ENCODE measurements at regions not wholly inside any gene's neighbourhood (a gene's known extent, or its start where the extent isn't known, plus 50 kb on each side); places are given as distances from the start of the nearest gene placed in this dataset.

DNA sequence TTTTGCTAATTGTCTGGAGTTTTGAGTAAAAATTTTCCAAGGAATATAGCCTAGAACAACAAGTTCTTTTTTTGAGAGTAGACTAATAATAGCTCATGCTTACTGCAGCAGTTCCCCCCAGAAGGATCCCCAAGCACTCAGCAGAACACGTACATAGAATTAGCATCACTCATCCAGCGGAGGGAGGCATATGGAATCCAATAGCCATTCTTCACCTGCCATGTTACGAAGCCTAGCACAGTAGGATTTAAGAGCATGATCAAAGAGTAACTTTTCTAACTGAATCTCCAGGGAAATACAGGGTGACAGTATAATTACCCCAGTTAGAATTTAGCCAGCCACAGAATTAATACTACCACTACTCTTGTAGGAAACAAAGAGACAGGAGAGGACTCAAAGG lies 511.7 kb upstream of the NOX3 start:
- TF ChIP-seq SMC3 (IDR thresholded peaks at IDR 0.05; ENCODE audit: low read depth, low read length) (no peak), POLR2A (IDR thresholded peaks at IDR 0.05; ENCODE audit: low read depth, low read length) (no peak), MAFK (IDR thresholded peaks at IDR 0.05; ENCODE audit: low read depth, low read length) (no peak), RAD21 (IDR thresholded peaks at IDR 0.05; ENCODE audit: low read length) (no peak), RCOR1 (IDR thresholded peaks at IDR 0.05; ENCODE audit: insufficient replicate concordance, low read length) (no peak), CEBPB (IDR thresholded peaks at IDR 0.05; ENCODE audit: low read depth, low read length) (no peak), RFX5 (IDR thresholded peaks at IDR 0.05; ENCODE audit: low read depth, low read length) (no peak), FOS (IDR thresholded peaks at IDR 0.05; ENCODE audit: low read depth, low read length) (no peak), BHLHE40 (IDR thresholded peaks at IDR 0.05; ENCODE audit: low read depth, low read length) (no peak)
- TF ChIP-seq, protein P1, sequence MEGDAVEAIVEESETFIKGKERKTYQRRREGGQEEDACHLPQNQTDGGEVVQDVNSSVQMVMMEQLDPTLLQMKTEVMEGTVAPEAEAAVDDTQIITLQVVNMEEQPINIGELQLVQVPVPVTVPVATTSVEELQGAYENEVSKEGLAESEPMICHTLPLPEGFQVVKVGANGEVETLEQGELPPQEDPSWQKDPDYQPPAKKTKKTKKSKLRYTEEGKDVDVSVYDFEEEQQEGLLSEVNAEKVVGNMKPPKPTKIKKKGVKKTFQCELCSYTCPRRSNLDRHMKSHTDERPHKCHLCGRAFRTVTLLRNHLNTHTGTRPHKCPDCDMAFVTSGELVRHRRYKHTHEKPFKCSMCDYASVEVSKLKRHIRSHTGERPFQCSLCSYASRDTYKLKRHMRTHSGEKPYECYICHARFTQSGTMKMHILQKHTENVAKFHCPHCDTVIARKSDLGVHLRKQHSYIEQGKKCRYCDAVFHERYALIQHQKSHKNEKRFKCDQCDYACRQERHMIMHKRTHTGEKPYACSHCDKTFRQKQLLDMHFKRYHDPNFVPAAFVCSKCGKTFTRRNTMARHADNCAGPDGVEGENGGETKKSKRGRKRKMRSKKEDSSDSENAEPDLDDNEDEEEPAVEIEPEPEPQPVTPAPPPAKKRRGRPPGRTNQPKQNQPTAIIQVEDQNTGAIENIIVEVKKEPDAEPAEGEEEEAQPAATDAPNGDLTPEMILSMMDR (conservative IDR thresholded peaks at IDR 0.05; ENCODE audit: low read depth, low read length) = no peak
- TF ChIP-seq, protein P2, sequence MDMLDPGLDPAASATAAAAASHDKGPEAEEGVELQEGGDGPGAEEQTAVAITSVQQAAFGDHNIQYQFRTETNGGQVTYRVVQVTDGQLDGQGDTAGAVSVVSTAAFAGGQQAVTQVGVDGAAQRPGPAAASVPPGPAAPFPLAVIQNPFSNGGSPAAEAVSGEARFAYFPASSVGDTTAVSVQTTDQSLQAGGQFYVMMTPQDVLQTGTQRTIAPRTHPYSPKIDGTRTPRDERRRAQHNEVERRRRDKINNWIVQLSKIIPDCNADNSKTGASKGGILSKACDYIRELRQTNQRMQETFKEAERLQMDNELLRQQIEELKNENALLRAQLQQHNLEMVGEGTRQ (IDR thresholded peaks at IDR 0.05; ENCODE audit: low read depth, low read length) = no peak
- TF ChIP-seq, protein P3, sequence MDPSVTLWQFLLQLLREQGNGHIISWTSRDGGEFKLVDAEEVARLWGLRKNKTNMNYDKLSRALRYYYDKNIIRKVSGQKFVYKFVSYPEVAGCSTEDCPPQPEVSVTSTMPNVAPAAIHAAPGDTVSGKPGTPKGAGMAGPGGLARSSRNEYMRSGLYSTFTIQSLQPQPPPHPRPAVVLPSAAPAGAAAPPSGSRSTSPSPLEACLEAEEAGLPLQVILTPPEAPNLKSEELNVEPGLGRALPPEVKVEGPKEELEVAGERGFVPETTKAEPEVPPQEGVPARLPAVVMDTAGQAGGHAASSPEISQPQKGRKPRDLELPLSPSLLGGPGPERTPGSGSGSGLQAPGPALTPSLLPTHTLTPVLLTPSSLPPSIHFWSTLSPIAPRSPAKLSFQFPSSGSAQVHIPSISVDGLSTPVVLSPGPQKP (IDR thresholded peaks at IDR 0.05; ENCODE audit: borderline replicate concordance, low read depth, low read length) = no peak
